Iris pigment epithelial cell (primary cell): ENCODE measurements at regions not wholly inside any gene's neighbourhood (a gene's known extent, or its start where the extent isn't known, plus 50 kb on each side); places are given as distances from the start of the nearest gene placed in this dataset.
A peak's percentile ranks its signal among the peaks of the same experiment; 100 is the strongest.
"Not testable (repeated sequence)": the region's sequence is repeated elsewhere in the genome, so short reads cannot be mapped to it uniquely, and the experiment has no call there.

Experiments
- DNase-seq: peaks from one replicate; pipeline ENCODE4 v3.0.0-alpha.2; 2011; ENCODE audit warnings: low read depth

GRCh38 chr5:125848751-125849150 is 574.5 kb upstream of the GRAMD2B start:
- no peak for DNase-seq

- no peak for DNase-seq
Observed at GRCh38 chr5:125856949-125857348, 566.3 kb upstream of the GRAMD2B start.

- DNase-seq: no peak
Observed at GRCh38 chr5:125863579-125863978, 559.6 kb upstream of the GRAMD2B start.

- DNase-seq: peak; percentile 30
Observed at GRCh38 chr5:125865166-125865815, 557.9 kb upstream of the GRAMD2B start.

GRCh38 chr5:125868036-125868435 is 555.2 kb upstream of the GRAMD2B start:
- no peak for DNase-seq

GRCh38 chr5:125870256-125870655 is 553.0 kb upstream of the GRAMD2B start:
- DNase-seq: no peak

- no peak for DNase-seq
Observed at GRCh38 chr5:125874057-125874456, 549.2 kb upstream of the GRAMD2B start.

- no peak for DNase-seq
Observed at GRCh38 chr5:125874717-125875116, 548.5 kb upstream of the GRAMD2B start.

GRCh38 chr5:125877248-125877647 is 546.0 kb upstream of the GRAMD2B start:
- DNase-seq: no peak

- no peak for DNase-seq
Observed at GRCh38 chr5:125882061-125882460, 541.1 kb upstream of the GRAMD2B start.

GRCh38 chr5:125883223-125883622 is 540.0 kb upstream of the GRAMD2B start:
- no peak for DNase-seq

- DNase-seq: no peak
Observed at GRCh38 chr5:125888358-125888757, 534.9 kb upstream of the GRAMD2B start.

GRCh38 chr5:125890511-125890931 is 532.7 kb upstream of the GRAMD2B start:
- DNase-seq: no peak

GRCh38 chr5:125891061-125891725 is 532.0 kb upstream of the GRAMD2B start:
- DNase-seq: no peak

GRCh38 chr5:125894383-125894782 is 528.8 kb upstream of the GRAMD2B start:
- DNase-seq: peak; percentile 20

- DNase-seq: no peak
Observed at GRCh38 chr5:125896368-125896767, 526.8 kb upstream of the GRAMD2B start.

- DNase-seq: no peak
Observed at GRCh38 chr5:125897089-125897488, 526.1 kb upstream of the GRAMD2B start.

- no peak for DNase-seq
Observed at GRCh38 chr5:125898851-125899405, 524.3 kb upstream of the GRAMD2B start.

GRCh38 chr5:125912028-125912427 is 511.2 kb upstream of the GRAMD2B start:
- DNase-seq: no peak

GRCh38 chr5:125913200-125913599 is 510.0 kb upstream of the GRAMD2B start:
- DNase-seq: no peak

GRCh38 chr5:125914471-125914870 is 508.7 kb upstream of the GRAMD2B start:
- no peak for DNase-seq

- not testable (repeated sequence) for DNase-seq
Observed at GRCh38 chr5:125923958-125924357, 499.3 kb upstream of the GRAMD2B start.

GRCh38 chr5:125926172-125926571 is 497.0 kb upstream of the GRAMD2B start:
- DNase-seq: no peak

- DNase-seq: no peak
Observed at GRCh38 chr5:125928663-125929062, 494.5 kb upstream of the GRAMD2B start.
